NCI-H2171 (cell line): ENCODE measurements at regions not wholly inside any gene's neighbourhood (a gene's known extent, or its start where the extent isn't known, plus 50 kb on each side); places are given as distances from the start of the nearest gene placed in this dataset.

ENCODE experiments used
- DNase-seq: peaks from one replicate; lab custom pipeline; 2025; lab: John Stamatoyannopoulos, UW

- DNase-seq: no peak
These were observed 94.6 kb downstream of the ZPLD1 start for GRCh38 chr3:102529452-102529851.

GRCh38 chr3:102530415-102531181, 95.8 kb downstream of the ZPLD1 start:
- no peak for DNase-seq

- DNase-seq: no peak
These were observed 96.9 kb downstream of the ZPLD1 start for GRCh38 chr3:102531686-102532085.

GRCh38 chr3:102532901-102533300, 98.1 kb downstream of the ZPLD1 start:
- no peak for DNase-seq

- DNase-seq: no peak
These were observed 99.0 kb downstream of the ZPLD1 start for GRCh38 chr3:102533784-102534183.

- DNase-seq: peak; percentile 22
These were observed 101.6 kb downstream of the ZPLD1 start for GRCh38 chr3:102536456-102536855.

GRCh38 chr3:102537123-102537522, 102.3 kb downstream of the ZPLD1 start:
- no peak for DNase-seq

- no peak for DNase-seq
These were observed 109.9 kb downstream of the ZPLD1 start for GRCh38 chr3:102544741-102545140.

- no peak for DNase-seq
These were observed 110.5 kb downstream of the ZPLD1 start for GRCh38 chr3:102545276-102545675.

GRCh38 chr3:102553876-102554275, 119.1 kb downstream of the ZPLD1 start:
- no peak for DNase-seq

GRCh38 chr3:102570511-102570910, 135.7 kb downstream of the ZPLD1 start:
- no peak for DNase-seq

GRCh38 chr3:102571006-102571405, 136.2 kb downstream of the ZPLD1 start:
- no peak for DNase-seq

- no peak for DNase-seq
These were observed 137.0 kb downstream of the ZPLD1 start for GRCh38 chr3:102571720-102572384.

GRCh38 chr3:102573483-102574028, 138.7 kb downstream of the ZPLD1 start:
- no peak for DNase-seq

GRCh38 chr3:102574355-102574754, 139.5 kb downstream of the ZPLD1 start:
- no peak for DNase-seq

- DNase-seq: no peak
These were observed 141.8 kb downstream of the ZPLD1 start for GRCh38 chr3:102576651-102577050.

- no peak for DNase-seq
These were observed 142.4 kb downstream of the ZPLD1 start for GRCh38 chr3:102577082-102577789.

GRCh38 chr3:102580760-102581159, 145.9 kb downstream of the ZPLD1 start:
- DNase-seq: no peak

GRCh38 chr3:102586485-102586884, 151.7 kb downstream of the ZPLD1 start:
- DNase-seq: no peak

- DNase-seq: no peak
These were observed 159.2 kb downstream of the ZPLD1 start for GRCh38 chr3:102593812-102594602.

GRCh38 chr3:102595057-102595456, 160.2 kb downstream of the ZPLD1 start:
- DNase-seq: no peak
